ENCODE measurements at regions not wholly inside any gene's neighbourhood (a gene's known extent, or its start where the extent isn't known, plus 50 kb on each side); places are given as distances from the start of the nearest gene placed in this dataset.

GRCh38 chr2:150689590-150689989 is 202.1 kb upstream of the RND3 start:
- Histone ChIP-seq H3K27ac (ENCODE audit: extremely low read depth, low read depth, low read length) (no peak overlapping the region), H3K36me3 (ENCODE audit: control insufficient read depth in 2 of 2, insufficient read depth in 1 of 2, low read length in 2 of 2) (no peaks in the 10 kb centered on the region), H3K9me3 (ENCODE audit: control insufficient read depth, insufficient read depth, low read depth, low read length) (no peaks in the 10 kb centered on the region), H3K4me3 (ENCODE audit: low read depth, low read length) (no peak overlapping the region), H3K4me1 (ENCODE audit: control insufficient read depth, insufficient read depth, low read length) (peaks cover 7% of the 10 kb centered on the region)
- TF ChIP-seq ZNF138 (tag by site-specific recombination; IDR thresholded peaks at IDR 0.05; ENCODE audit: borderline replicate concordance) = no peak
- no peak for TF ChIP-seq ZNF48 (tag by site-specific recombination; IDR thresholded peaks at IDR 0.05)
- no peak for TF ChIP-seq GLIS1 (tag by site-specific recombination; IDR thresholded peaks at IDR 0.05)
- no peak for TF ChIP-seq ZSCAN30 (tag by site-specific recombination; IDR thresholded peaks at IDR 0.05)
- TF ChIP-seq, protein P1, sequence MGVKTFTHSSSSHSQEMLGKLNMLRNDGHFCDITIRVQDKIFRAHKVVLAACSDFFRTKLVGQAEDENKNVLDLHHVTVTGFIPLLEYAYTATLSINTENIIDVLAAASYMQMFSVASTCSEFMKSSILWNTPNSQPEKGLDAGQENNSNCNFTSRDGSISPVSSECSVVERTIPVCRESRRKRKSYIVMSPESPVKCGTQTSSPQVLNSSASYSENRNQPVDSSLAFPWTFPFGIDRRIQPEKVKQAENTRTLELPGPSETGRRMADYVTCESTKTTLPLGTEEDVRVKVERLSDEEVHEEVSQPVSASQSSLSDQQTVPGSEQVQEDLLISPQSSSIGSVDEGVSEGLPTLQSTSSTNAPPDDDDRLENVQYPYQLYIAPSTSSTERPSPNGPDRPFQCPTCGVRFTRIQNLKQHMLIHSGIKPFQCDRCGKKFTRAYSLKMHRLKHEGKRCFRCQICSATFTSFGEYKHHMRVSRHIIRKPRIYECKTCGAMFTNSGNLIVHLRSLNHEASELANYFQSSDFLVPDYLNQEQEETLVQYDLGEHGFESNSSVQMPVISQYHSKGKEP (tag by site-specific recombination; IDR thresholded peaks at IDR 0.05) = no peak
- no peak for TF ChIP-seq BCL11B (tag by site-specific recombination; IDR thresholded peaks at IDR 0.05; ENCODE audit: low read depth)
- TF ChIP-seq KLF17 (tag by site-specific recombination; IDR thresholded peaks at IDR 0.05) = no peak
- TF ChIP-seq ZNF514 (tag by site-specific recombination; IDR thresholded peaks at IDR 0.05) = no peak
- TF ChIP-seq ZFP3 (tag by site-specific recombination; IDR thresholded peaks at IDR 0.05; ENCODE audit: low read depth) = no peak
- TF ChIP-seq ZNF626 (tag by site-specific recombination; IDR thresholded peaks at IDR 0.05) = no peak
- TF ChIP-seq ZBTB7A (tag by site-specific recombination; IDR thresholded peaks at IDR 0.05; ENCODE audit: low read depth) = no peak
- CTCF ChIA-PET = interaction anchor here (0.6 kb wide), 1 partner anchor 727 kb away, joined by 3 read pairs; no protein-coding TSS in a partner anchor
- POLR2A ChIA-PET = no interaction called here

DNA sequence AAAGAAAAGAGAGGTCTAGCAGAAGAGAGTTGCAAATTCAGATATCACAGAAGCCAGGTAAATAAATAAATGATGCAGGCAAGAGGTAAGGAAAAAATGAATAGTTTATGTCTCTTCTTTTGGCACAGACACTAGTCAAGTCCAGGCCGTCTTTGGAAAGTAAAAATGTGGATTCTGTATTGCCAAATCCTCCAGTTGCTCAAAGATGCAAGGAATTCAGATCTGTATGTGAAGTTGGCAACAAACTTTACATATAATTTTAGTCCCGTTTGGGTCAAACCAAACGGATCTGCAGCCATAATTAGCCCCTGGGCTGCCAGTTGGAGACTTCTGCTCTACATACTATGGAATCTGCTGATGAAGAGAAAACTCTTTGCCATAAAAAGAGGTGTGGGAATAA is 200.5 kb upstream of the RND3 start:
- peaks cover 7% of the 10 kb centered on the region for H3K4me1 ChIP-seq (ENCODE audit: control insufficient read depth, insufficient read depth, low read length)
- H3K27ac ChIP-seq (ENCODE audit: extremely low read depth, low read depth, low read length) = no peak overlapping the region
- CTCF ChIA-PET = interaction anchor here (0.7 kb wide), 1 partner anchor 1281 kb away, joined by 3 read pairs; no protein-coding TSS in a partner anchor
- no peak overlapping the region for H3K4me3 ChIP-seq (ENCODE audit: low read depth, low read length)
- H3K36me3 ChIP-seq (ENCODE audit: control insufficient read depth in 2 of 2, insufficient read depth in 1 of 2, low read length in 2 of 2) = no peaks in the 10 kb centered on the region
- POLR2A ChIA-PET = no interaction called here
- TF ChIP-seq, protein P2, sequence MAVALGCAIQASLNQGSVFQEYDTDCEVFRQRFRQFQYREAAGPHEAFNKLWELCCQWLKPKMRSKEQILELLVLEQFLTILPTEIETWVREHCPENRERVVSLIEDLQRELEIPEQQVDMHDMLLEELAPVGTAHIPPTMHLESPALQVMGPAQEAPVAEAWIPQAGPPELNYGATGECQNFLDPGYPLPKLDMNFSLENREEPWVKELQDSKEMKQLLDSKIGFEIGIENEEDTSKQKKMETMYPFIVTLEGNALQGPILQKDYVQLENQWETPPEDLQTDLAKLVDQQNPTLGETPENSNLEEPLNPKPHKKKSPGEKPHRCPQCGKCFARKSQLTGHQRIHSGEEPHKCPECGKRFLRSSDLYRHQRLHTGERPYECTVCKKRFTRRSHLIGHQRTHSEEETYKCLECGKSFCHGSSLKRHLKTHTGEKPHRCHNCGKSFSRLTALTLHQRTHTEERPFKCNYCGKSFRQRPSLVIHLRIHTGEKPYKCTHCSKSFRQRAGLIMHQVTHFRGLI (tag by site-specific recombination; IDR thresholded peaks at IDR 0.05) = no peak
- TF ChIP-seq, protein P3, sequence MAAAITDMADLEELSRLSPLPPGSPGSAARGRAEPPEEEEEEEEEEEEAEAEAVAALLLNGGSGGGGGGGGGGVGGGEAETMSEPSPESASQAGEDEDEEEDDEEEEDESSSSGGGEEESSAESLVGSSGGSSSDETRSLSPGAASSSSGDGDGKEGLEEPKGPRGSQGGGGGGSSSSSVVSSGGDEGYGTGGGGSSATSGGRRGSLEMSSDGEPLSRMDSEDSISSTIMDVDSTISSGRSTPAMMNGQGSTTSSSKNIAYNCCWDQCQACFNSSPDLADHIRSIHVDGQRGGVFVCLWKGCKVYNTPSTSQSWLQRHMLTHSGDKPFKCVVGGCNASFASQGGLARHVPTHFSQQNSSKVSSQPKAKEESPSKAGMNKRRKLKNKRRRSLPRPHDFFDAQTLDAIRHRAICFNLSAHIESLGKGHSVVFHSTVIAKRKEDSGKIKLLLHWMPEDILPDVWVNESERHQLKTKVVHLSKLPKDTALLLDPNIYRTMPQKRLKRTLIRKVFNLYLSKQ (tag by site-specific recombination; IDR thresholded peaks at IDR 0.05; ENCODE audit: borderline replicate concordance) = no peak
- no peak for TF ChIP-seq GLIS2 (tag by site-specific recombination; IDR thresholded peaks at IDR 0.05)
- TF ChIP-seq ZNF132 (tag by site-specific recombination; IDR thresholded peaks at IDR 0.05; ENCODE audit: borderline replicate concordance) = no peak
- no peak for TF ChIP-seq ZBTB21 (tag by site-specific recombination; IDR thresholded peaks at IDR 0.05)
- TF ChIP-seq, protein P4, sequence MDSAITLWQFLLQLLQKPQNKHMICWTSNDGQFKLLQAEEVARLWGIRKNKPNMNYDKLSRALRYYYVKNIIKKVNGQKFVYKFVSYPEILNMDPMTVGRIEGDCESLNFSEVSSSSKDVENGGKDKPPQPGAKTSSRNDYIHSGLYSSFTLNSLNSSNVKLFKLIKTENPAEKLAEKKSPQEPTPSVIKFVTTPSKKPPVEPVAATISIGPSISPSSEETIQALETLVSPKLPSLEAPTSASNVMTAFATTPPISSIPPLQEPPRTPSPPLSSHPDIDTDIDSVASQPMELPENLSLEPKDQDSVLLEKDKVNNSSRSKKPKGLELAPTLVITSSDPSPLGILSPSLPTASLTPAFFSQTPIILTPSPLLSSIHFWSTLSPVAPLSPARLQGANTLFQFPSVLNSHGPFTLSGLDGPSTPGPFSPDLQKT (IDR thresholded peaks at IDR 0.05; ENCODE audit: borderline replicate concordance, low read depth, low read length) = no peak
- TF ChIP-seq ZNF610 (tag by site-specific recombination; IDR thresholded peaks at IDR 0.05; ENCODE audit: borderline replicate concordance) = no peak
- no peak for TF ChIP-seq ZNF544 (tag by site-specific recombination; IDR thresholded peaks at IDR 0.05)
- TF ChIP-seq, protein P5, sequence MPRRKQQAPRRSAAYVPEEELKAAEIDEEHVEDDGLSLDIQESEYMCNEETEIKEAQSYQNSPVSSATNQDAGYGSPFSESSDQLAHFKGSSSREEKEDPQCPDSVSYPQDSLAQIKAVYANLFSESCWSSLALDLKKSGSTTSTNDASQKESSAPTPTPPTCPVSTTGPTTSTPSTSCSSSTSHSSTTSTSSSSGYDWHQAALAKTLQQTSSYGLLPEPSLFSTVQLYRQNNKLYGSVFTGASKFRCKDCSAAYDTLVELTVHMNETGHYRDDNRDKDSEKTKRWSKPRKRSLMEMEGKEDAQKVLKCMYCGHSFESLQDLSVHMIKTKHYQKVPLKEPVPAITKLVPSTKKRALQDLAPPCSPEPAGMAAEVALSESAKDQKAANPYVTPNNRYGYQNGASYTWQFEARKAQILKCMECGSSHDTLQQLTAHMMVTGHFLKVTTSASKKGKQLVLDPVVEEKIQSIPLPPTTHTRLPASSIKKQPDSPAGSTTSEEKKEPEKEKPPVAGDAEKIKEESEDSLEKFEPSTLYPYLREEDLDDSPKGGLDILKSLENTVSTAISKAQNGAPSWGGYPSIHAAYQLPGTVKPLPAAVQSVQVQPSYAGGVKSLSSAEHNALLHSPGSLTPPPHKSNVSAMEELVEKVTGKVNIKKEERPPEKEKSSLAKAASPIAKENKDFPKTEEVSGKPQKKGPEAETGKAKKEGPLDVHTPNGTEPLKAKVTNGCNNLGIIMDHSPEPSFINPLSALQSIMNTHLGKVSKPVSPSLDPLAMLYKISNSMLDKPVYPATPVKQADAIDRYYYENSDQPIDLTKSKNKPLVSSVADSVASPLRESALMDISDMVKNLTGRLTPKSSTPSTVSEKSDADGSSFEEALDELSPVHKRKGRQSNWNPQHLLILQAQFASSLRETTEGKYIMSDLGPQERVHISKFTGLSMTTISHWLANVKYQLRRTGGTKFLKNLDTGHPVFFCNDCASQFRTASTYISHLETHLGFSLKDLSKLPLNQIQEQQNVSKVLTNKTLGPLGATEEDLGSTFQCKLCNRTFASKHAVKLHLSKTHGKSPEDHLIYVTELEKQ (tag by site-specific recombination; IDR thresholded peaks at IDR 0.05; ENCODE audit: borderline replicate concordance) = no peak
- TF ChIP-seq ZBTB6 (tag by site-specific recombination; IDR thresholded peaks at IDR 0.05) = no peak
- TF ChIP-seq ZNF626 (tag by site-specific recombination; IDR thresholded peaks at IDR 0.05) = no peak
- TF ChIP-seq HOXD13 (CRISPR knock-in tag; IDR thresholded peaks at IDR 0.05; ENCODE audit: borderline replicate concordance) = no peak
- no peak for TF ChIP-seq ZNF223 (tag by site-specific recombination; IDR thresholded peaks at IDR 0.05)
- no peak for TF ChIP-seq HOXC10 (CRISPR knock-in tag; IDR thresholded peaks at IDR 0.05)
- H3K9me3 ChIP-seq (ENCODE audit: control insufficient read depth, insufficient read depth, low read depth, low read length) = no peaks in the 10 kb centered on the region

Measured in HEK293 (cell line).